GM12865 (cell line): ENCODE measurements at regions not wholly inside any gene's neighbourhood (a gene's known extent, or its start where the extent isn't known, plus 50 kb on each side); places are given as distances from the start of the nearest gene placed in this dataset.

ENCODE experiments used
- DNase-seq: peaks from one replicate; pipeline ENCODE4 v3.0.0; 2010; ENCODE audit warnings: low read depth
- H3K4me3 ChIP-seq: 2 replicates; pipeline ENCODE4 v1.5.1; 2011; ENCODE audit warnings: mild to moderate bottlenecking, low read depth, low read length, control low read depth
- CTCF ChIP-seq: IDR thresholded peaks from 2 replicates; pipeline ENCODE4 v1.5.1; 2011; ENCODE audit warnings: low read length, control low read depth, low read depth, inconsistent platforms; ENCODE audit not compliant: insufficient read depth; ENCODE audit errors: missing control alignments

GRCh38 chr18:55105873-55106272, 146.6 kb upstream of the CCDC68 start:
- DNase-seq: no peak
- TF ChIP-seq CTCF: no peak
- H3K4me3 ChIP-seq: no peak overlapping the region

- no peak overlapping the region for H3K4me3 ChIP-seq
- no peak for TF ChIP-seq CTCF
- no peak for DNase-seq
Measured at GRCh38 chr18:55102958-55103456, 143.7 kb upstream of the CCDC68 start.

DNA sequence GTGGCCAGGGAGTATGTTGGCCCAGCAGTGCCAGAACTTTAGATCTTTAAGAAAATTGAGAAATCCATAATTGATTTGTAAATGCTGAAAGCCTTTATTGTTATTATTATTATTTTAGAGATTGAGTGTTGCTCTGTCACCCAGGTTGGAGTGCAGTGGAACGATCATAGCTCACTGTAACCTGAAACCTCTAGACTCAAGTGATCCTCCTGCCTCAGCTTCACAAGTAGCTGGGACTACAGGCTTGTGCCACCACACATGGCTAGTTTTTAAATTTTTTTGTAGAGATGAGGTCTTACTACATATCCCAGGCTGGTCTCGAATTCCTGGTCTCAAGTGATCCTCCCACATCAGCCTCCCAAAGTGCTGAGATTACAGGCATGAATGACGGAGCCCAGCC, 143.2 kb upstream of the CCDC68 start:
- H3K4me3 ChIP-seq: no peak overlapping the region
- no peak for DNase-seq
- no peak for TF ChIP-seq CTCF

GRCh38 chr18:55101458-55101824, 142.2 kb upstream of the CCDC68 start:
- no peak overlapping the region for H3K4me3 ChIP-seq
- no peak for DNase-seq
- TF ChIP-seq CTCF: no peak

- TF ChIP-seq CTCF: no peak
- DNase-seq: no peak
- H3K4me3 ChIP-seq: no peak overlapping the region
Measured at GRCh38 chr18:55100817-55101457, 141.7 kb upstream of the CCDC68 start.

DNA sequence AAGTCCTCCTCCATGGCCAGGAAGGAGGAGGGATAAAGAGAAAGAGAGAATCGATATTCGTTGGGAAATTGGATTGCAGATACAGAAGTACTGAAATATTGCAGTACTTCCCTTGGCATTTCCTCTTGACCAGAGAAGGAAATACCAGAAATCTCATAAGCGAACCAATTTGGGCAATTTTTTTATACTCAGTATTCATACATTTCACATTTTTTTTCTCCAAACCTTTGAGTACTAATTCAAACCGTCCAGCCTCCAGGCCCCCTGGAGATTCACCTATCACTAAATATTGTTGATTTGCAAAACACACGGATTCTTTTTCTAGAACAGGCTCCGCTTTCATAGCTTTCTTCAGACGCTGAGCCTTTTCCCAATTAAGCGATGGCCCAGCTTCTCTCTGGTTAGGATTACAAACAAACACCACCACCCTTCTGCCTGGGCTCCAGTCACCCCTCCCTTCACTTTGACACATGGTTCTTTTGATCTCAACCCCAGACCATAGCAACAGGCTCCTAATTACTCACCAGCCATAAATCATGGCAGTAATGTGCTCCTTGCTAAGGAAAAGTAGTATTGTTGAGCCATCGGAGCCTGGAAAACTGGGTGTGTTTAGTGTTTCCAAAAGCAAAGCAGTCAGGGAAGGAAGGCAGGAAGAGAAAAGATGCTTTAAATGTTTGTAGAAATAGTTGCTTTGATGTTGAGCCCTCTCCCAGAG, 138.4 kb upstream of the CCDC68 start:
- TF ChIP-seq CTCF: no peak
- DNase-seq: no peak
- H3K4me3 ChIP-seq: no peak overlapping the region
